Keratinocyte (primary cell): ENCODE measurements at regions not wholly inside any gene's neighbourhood (a gene's known extent, or its start where the extent isn't known, plus 50 kb on each side); places are given as distances from the start of the nearest gene placed in this dataset.

Experiments
- DNase-seq: peaks from one replicate; pipeline ENCODE4 v3.0.0-alpha.2; 2011; ENCODE audit warnings: low read depth, missing footprints, low spot score
- FAIRE-seq: peaks from 2 replicates; lab custom pipeline; 2011; peaks lifted over from hg19 to GRCh38; lab: Jason Lieb, UNC
- H2AFZ ChIP-seq: 2 replicates; pipeline ENCODE4 v1.6.0; 2012; ENCODE audit warnings: low read length, control low read depth, inconsistent platforms; ENCODE audit not compliant: control insufficient read depth
- H3K27ac ChIP-seq: 2 replicates; pipeline ENCODE4 v1.5.1; 2011; ENCODE audit warnings: low read length; ENCODE audit not compliant: control insufficient read depth, insufficient read depth
- H3K27me3 ChIP-seq: 3 replicates; pipeline ENCODE4 v1.6.0; 2011; ENCODE audit warnings: low read length; ENCODE audit not compliant: control insufficient read depth, insufficient read depth; ENCODE audit errors: extremely low read depth
- H3K36me3 ChIP-seq, 2 experiments: 2 replicates in 1 of 2; 3 replicates in 1 of 2; pipeline ENCODE4 v1.5.1; 2011; ENCODE audit warnings: low read length in 2 of 2, mild to moderate bottlenecking in 1 of 2; ENCODE audit not compliant: control insufficient read depth in 2 of 2, insufficient read depth in 2 of 2; ENCODE audit errors: extremely low read depth in 1 of 2
- H3K4me1 ChIP-seq: 3 replicates; pipeline ENCODE4 v1.5.1; 2011; ENCODE audit warnings: low read length; ENCODE audit not compliant: control insufficient read depth, insufficient read depth; ENCODE audit errors: extremely low read depth
- H3K4me2 ChIP-seq: 3 replicates; pipeline ENCODE4 v1.6.0; 2011; ENCODE audit warnings: low read depth, low read length; ENCODE audit not compliant: control insufficient read depth, insufficient read depth; ENCODE audit errors: extremely low read depth
- H3K4me3 ChIP-seq, 3 experiments: fragments of 200-600 bp in 1 of 3; sonication (generic) in 1 of 3; 2 replicates in 2 of 3; 3 replicates in 1 of 3; pipeline ENCODE4 v1.5.1; 2011 to 2016; ENCODE audit warnings: low read length in 3 of 3, mild to moderate bottlenecking in 3 of 3, control low read depth in 2 of 3, inconsistent platforms in 1 of 3, low read depth in 1 of 3, mixed read lengths in 1 of 3, mixed run types in 1 of 3, moderate library complexity in 1 of 3; ENCODE audit not compliant: control insufficient read depth in 2 of 3, insufficient read depth in 2 of 3; ENCODE audit errors: extremely low read depth in 1 of 3
- H3K79me2 ChIP-seq: 2 replicates; pipeline ENCODE4 v1.6.0; 2012; ENCODE audit warnings: low read length; ENCODE audit not compliant: control insufficient read depth, insufficient read depth
- H3K9ac ChIP-seq: 3 replicates; pipeline ENCODE4 v1.6.0; 2011; ENCODE audit warnings: low read length; ENCODE audit not compliant: control insufficient read depth, insufficient read depth; ENCODE audit errors: extremely low read depth
- H3K9me1 ChIP-seq: 3 replicates; pipeline ENCODE4 v1.6.0; 2011; ENCODE audit warnings: low read length; ENCODE audit not compliant: control insufficient read depth, insufficient read depth; ENCODE audit errors: extremely low read depth
- H3K9me3 ChIP-seq: 2 replicates; pipeline ENCODE4 v1.5.1; 2012; ENCODE audit warnings: low read depth, low read length; ENCODE audit not compliant: control insufficient read depth
- H4K20me1 ChIP-seq: 3 replicates; pipeline ENCODE4 v1.6.0; 2011; ENCODE audit warnings: low read length; ENCODE audit not compliant: control insufficient read depth, insufficient read depth; ENCODE audit errors: extremely low read depth
- EZH2 ChIP-seq: IDR thresholded peaks from one replicate; pipeline ENCODE4 v1.6.1; 2012; ENCODE audit warnings: inconsistent platforms, mild to moderate bottlenecking, low read length, moderate library complexity
- dilution Hi-C: fragments of 300-500 bp; cut with MboI; formaldehyde crosslinking; loops from one replicate; pipeline ENCODE4 v1.7.0; 2020; ENCODE audit warnings: low sequenced_read_pairs; ENCODE audit not compliant: extremely low pct_ligation_motif_present
- TF ChIP-seq, protein P1 (sequence below), 3 experiments: IDR thresholded peaks in 1 of 3; conservative IDR thresholded peaks in 1 of 3; optimal IDR thresholded peaks in 1 of 3; 2 replicates in 2 of 3; 3 replicates in 1 of 3; pipeline versions ENCODE3 to v1.5.1; 2011; ENCODE audit warnings: low read length in 3 of 3, mild to moderate bottlenecking in 3 of 3, moderate library complexity in 2 of 3, control low read depth in 1 of 3, inconsistent platforms in 1 of 3; ENCODE audit not compliant: insufficient read depth in 2 of 3; ENCODE audit errors: extremely low read depth in 1 of 3

- no peak for DNase-seq
- Histone ChIP-seq H3K4me3 (no peak overlapping the region), H3K36me3 (no peaks in the 10 kb centered on the region), H3K27ac (no peak overlapping the region), H3K79me2 (no peaks in the 10 kb centered on the region), H2AFZ (no peak overlapping the region), H3K27me3 (no peaks in the 10 kb centered on the region), H3K9me3 (peaks cover 3% of the 10 kb centered on the region), H3K9ac (no peak overlapping the region), H3K4me2 (no peak overlapping the region), H3K9me1 (no peaks in the 10 kb centered on the region), H4K20me1 (no peaks in the 10 kb centered on the region), H3K4me1 (no peaks in the 10 kb centered on the region)
- TF ChIP-seq, protein P1, sequence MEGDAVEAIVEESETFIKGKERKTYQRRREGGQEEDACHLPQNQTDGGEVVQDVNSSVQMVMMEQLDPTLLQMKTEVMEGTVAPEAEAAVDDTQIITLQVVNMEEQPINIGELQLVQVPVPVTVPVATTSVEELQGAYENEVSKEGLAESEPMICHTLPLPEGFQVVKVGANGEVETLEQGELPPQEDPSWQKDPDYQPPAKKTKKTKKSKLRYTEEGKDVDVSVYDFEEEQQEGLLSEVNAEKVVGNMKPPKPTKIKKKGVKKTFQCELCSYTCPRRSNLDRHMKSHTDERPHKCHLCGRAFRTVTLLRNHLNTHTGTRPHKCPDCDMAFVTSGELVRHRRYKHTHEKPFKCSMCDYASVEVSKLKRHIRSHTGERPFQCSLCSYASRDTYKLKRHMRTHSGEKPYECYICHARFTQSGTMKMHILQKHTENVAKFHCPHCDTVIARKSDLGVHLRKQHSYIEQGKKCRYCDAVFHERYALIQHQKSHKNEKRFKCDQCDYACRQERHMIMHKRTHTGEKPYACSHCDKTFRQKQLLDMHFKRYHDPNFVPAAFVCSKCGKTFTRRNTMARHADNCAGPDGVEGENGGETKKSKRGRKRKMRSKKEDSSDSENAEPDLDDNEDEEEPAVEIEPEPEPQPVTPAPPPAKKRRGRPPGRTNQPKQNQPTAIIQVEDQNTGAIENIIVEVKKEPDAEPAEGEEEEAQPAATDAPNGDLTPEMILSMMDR (optimal IDR thresholded peaks at IDR 0.05 in 1 of 3, IDR thresholded peaks at IDR 0.05 in 1 of 3, conservative IDR thresholded peaks at IDR 0.05 in 1 of 3; ENCODE audit: extremely low read depth in 1 of 3, insufficient read depth in 2 of 3, low read length in 3 of 3) = no peak
- TF ChIP-seq EZH2 = no peak
- dilution Hi-C loops = no loop called here
- no peak for FAIRE-seq
Measured at GRCh38 chr9:75414371-75415160, 326.3 kb downstream of the OSTF1 start.

- Histone ChIP-seq H3K27ac (no peak overlapping the region), H3K4me2 (no peak overlapping the region), H3K9ac (no peak overlapping the region), H3K9me1 (no peaks in the 10 kb centered on the region), H3K4me3 (no peak overlapping the region), H4K20me1 (no peaks in the 10 kb centered on the region), H3K36me3 (no peaks in the 10 kb centered on the region), H3K79me2 (no peaks in the 10 kb centered on the region), H3K4me1 (no peaks in the 10 kb centered on the region), H3K9me3 (peaks cover 3% of the 10 kb centered on the region), H3K27me3 (no peaks in the 10 kb centered on the region), H2AFZ (no peak overlapping the region)
- FAIRE-seq = no peak
- no peak for DNase-seq
- TF ChIP-seq, protein P1 (optimal IDR thresholded peaks at IDR 0.05 in 1 of 3, IDR thresholded peaks at IDR 0.05 in 1 of 3, conservative IDR thresholded peaks at IDR 0.05 in 1 of 3; ENCODE audit: extremely low read depth in 1 of 3, insufficient read depth in 2 of 3, low read length in 3 of 3) = no peak
- no peak for TF ChIP-seq EZH2
- dilution Hi-C loops = no loop called here
Measured at GRCh38 chr9:75417471-75417870, 329.2 kb downstream of the OSTF1 start.
